ENCODE measurements at regions not wholly inside any gene's neighbourhood (a gene's known extent, or its start where the extent isn't known, plus 50 kb on each side); places are given as distances from the start of the nearest gene placed in this dataset.

- TF ChIP-seq, protein P1, sequence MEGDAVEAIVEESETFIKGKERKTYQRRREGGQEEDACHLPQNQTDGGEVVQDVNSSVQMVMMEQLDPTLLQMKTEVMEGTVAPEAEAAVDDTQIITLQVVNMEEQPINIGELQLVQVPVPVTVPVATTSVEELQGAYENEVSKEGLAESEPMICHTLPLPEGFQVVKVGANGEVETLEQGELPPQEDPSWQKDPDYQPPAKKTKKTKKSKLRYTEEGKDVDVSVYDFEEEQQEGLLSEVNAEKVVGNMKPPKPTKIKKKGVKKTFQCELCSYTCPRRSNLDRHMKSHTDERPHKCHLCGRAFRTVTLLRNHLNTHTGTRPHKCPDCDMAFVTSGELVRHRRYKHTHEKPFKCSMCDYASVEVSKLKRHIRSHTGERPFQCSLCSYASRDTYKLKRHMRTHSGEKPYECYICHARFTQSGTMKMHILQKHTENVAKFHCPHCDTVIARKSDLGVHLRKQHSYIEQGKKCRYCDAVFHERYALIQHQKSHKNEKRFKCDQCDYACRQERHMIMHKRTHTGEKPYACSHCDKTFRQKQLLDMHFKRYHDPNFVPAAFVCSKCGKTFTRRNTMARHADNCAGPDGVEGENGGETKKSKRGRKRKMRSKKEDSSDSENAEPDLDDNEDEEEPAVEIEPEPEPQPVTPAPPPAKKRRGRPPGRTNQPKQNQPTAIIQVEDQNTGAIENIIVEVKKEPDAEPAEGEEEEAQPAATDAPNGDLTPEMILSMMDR (IDR thresholded peaks at IDR 0.05), result no peak
- TF ChIP-seq, protein P2, sequence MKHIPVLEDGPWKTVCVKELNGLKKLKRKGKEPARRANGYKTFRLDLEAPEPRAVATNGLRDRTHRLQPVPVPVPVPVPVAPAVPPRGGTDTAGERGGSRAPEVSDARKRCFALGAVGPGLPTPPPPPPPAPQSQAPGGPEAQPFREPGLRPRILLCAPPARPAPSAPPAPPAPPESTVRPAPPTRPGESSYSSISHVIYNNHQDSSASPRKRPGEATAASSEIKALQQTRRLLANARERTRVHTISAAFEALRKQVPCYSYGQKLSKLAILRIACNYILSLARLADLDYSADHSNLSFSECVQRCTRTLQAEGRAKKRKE (CRISPR knock-in tag; IDR thresholded peaks at IDR 0.05; ENCODE audit: low read depth), result no peak
- no peak for TF ChIP-seq TP53 (CRISPR knock-in tag; IDR thresholded peaks at IDR 0.05)
- TF ChIP-seq POLR2A (IDR thresholded peaks at IDR 0.05; ENCODE audit: low read length), result no peak
- no peak for TF ChIP-seq CHD4 (IDR thresholded peaks at IDR 0.05; ENCODE audit: borderline replicate concordance)
- no peak for TF ChIP-seq EHMT2 (IDR thresholded peaks at IDR 0.05; ENCODE audit: low read depth)
- no peak for TF ChIP-seq JUNB (IDR thresholded peaks at IDR 0.05)
- no peak for TF ChIP-seq REST (IDR thresholded peaks at IDR 0.05)
- no peak for TF ChIP-seq MAFK (IDR thresholded peaks at IDR 0.05; ENCODE audit: partially characterized antibody)
- TF ChIP-seq CEBPB (IDR thresholded peaks at IDR 0.05), result no peak
- TF ChIP-seq ZSCAN20 (CRISPR knock-in tag; IDR thresholded peaks at IDR 0.05), result no peak
- TF ChIP-seq CBX8 (IDR thresholded peaks at IDR 0.05), result no peak
Measured at GRCh38 chr2:8159211-8159965, 522.5 kb upstream of the ID2 start.
